Upper lobe of left lung (tissue), 4 donors: ENCODE measurements at regions not wholly inside any gene's neighbourhood (a gene's known extent, or its start where the extent isn't known, plus 50 kb on each side); places are given as distances from the start of the nearest gene placed in this dataset.

ENCODE experiments used
- POLR2A ChIP-seq, 4 donors: fragments of 450-650 bp; IDR thresholded peaks; one replicate each; pipeline ENCODE4 v1.5.1; 2016 to 2017; ENCODE audit warnings: antibody characterized with exemption in 4 of 4, mild to moderate bottlenecking in 2 of 4
- POLR2AphosphoS5 ChIP-seq, 2 donors: sonication (generic); formaldehyde crosslinking; IDR thresholded peaks; one replicate each; pipeline ENCODE4 v1.5.1; 2017; ENCODE audit warnings: antibody characterized with exemption in 2 of 2
- TF ChIP-seq, protein P1 (sequence below), 6 experiments: fragments of 450-650 bp in 4 of 6; fragments of 200-600 bp in 2 of 6; sonication (generic) in 2 of 6; IDR thresholded peaks; one replicate each; pipeline ENCODE4 v1.5.1; 2016 to 2019; ENCODE audit warnings: antibody characterized with exemption in 6 of 6

DNA sequence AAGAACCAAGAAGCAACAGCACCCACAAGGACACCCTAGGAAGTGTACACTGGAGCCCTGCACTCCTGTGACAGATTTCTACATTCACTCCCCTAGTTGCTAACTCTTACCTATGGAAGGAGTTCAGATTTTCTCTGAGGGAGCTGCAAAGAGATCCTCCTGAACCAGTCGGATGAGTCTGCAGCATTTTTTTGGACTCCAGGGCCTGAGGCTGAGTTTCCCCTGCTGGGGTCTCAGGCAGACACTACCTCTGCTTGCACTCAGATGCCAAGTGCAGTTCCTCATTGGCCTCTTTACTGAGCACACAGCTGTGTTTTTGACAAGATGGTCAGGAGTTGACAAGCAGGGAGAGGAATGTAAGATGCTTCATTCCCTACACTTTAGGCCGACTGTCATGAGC, 153.2 kb upstream of the RBM19 start:
- TF ChIP-seq, protein P1, sequence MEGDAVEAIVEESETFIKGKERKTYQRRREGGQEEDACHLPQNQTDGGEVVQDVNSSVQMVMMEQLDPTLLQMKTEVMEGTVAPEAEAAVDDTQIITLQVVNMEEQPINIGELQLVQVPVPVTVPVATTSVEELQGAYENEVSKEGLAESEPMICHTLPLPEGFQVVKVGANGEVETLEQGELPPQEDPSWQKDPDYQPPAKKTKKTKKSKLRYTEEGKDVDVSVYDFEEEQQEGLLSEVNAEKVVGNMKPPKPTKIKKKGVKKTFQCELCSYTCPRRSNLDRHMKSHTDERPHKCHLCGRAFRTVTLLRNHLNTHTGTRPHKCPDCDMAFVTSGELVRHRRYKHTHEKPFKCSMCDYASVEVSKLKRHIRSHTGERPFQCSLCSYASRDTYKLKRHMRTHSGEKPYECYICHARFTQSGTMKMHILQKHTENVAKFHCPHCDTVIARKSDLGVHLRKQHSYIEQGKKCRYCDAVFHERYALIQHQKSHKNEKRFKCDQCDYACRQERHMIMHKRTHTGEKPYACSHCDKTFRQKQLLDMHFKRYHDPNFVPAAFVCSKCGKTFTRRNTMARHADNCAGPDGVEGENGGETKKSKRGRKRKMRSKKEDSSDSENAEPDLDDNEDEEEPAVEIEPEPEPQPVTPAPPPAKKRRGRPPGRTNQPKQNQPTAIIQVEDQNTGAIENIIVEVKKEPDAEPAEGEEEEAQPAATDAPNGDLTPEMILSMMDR (IDR thresholded peaks at IDR 0.05): no peak
- TF ChIP-seq POLR2AphosphoS5 (IDR thresholded peaks at IDR 0.05): no peak
- TF ChIP-seq POLR2A (IDR thresholded peaks at IDR 0.05): no peak
